SU-DHL-6 (cell line): ENCODE measurements at regions not wholly inside any gene's neighbourhood (a gene's known extent, or its start where the extent isn't known, plus 50 kb on each side); places are given as distances from the start of the nearest gene placed in this dataset.

Experiments used
- H2AFZ ChIP-seq: fragments of 200-600 bp; sonication (generic); 2 replicates; pipeline ENCODE4 v1.6.1; 2014; ENCODE audit warnings: low read depth, mild to moderate bottlenecking, moderate library complexity, mixed read lengths, antibody characterized with exemption, low read length; ENCODE audit not compliant: severe bottlenecking
- H3F3A ChIP-seq: fragments of 200-600 bp; shearing (Covaris generic); 2 replicates; pipeline ENCODE4 v1.6.0; 2016; ENCODE audit warnings: antibody characterized with exemption, mild to moderate bottlenecking; ENCODE audit not compliant: insufficient read depth
- H3K27ac ChIP-seq: fragments of 200-600 bp; sonication (generic); 2 replicates; pipeline ENCODE4 v1.5.1; 2016; ENCODE audit warnings: low read depth, mild to moderate bottlenecking, low read length, moderate library complexity, mixed read lengths
- H3K27me3 ChIP-seq: fragments of 200-600 bp; sonication (generic), shearing (Covaris generic); 2 replicates; pipeline ENCODE4 v1.6.0; 2014; ENCODE audit warnings: mild to moderate bottlenecking, low read length
- H3K36me3 ChIP-seq: fragments of 200-600 bp; sonication (generic); 2 replicates; pipeline ENCODE4 v1.6.1; 2014; ENCODE audit warnings: mild to moderate bottlenecking, low read length, mixed read lengths
- H3K4me2 ChIP-seq: fragments of 300-600, 200-600 bp; shearing (Covaris generic), sonication (generic); 2 replicates; pipeline ENCODE4 v1.6.0; 2014; ENCODE audit warnings: low read length, low read depth, mild to moderate bottlenecking; ENCODE audit not compliant: poor library complexity, severe bottlenecking
- H3K4me3 ChIP-seq: fragments of 200-600 bp; sonication (generic); 2 replicates; pipeline ENCODE4 v1.5.1; 2014; ENCODE audit warnings: antibody characterized with exemption, low read length, mild to moderate bottlenecking, mixed read lengths; ENCODE audit not compliant: insufficient read depth, poor library complexity, severe bottlenecking
- H3K79me2 ChIP-seq: fragments of 200-600 bp; sonication (generic); 2 replicates; pipeline ENCODE4 v1.6.1; 2014; ENCODE audit warnings: mild to moderate bottlenecking, low read length, moderate library complexity; ENCODE audit not compliant: insufficient read depth
- H3K9ac ChIP-seq: fragments of 200-600 bp; sonication (generic); 2 replicates; pipeline ENCODE4 v1.7.0; 2014; ENCODE audit warnings: mild to moderate bottlenecking, low read length
- H3K9me2 ChIP-seq: fragments of 200-600 bp; sonication (generic); replicated peaks from 2 replicates; pipeline ENCODE4 v1.6.1; 2014; ENCODE audit warnings: low read length; ENCODE audit not compliant: insufficient read depth
- H3K9me3 ChIP-seq: fragments of 200-600 bp; sonication (generic); 2 replicates; pipeline ENCODE4 v1.6.1; 2014; ENCODE audit warnings: low read length, mixed read lengths; ENCODE audit not compliant: insufficient read depth
- H4K20me1 ChIP-seq: fragments of 200-600 bp; sonication (generic); 2 replicates; pipeline ENCODE4 v1.6.1; 2014; ENCODE audit warnings: low read depth, mild to moderate bottlenecking, antibody characterized with exemption, low read length, moderate library complexity, mixed read lengths
- CTCF ChIP-seq: fragments of 200-600 bp; sonication (generic); IDR thresholded peaks from one replicate; pipeline ENCODE4 v1.5.1; 2017; ENCODE audit warnings: antibody characterized with exemption, mild to moderate bottlenecking, low read length, moderate library complexity; ENCODE audit not compliant: insufficient read depth, poor library complexity, severe bottlenecking
- EZH2phosphoT487 ChIP-seq: fragments of 200-600 bp; sonication (generic), shearing (Covaris generic); conservative IDR thresholded peaks from 2 replicates; pipeline ENCODE4 v1.6.1; 2018; ENCODE audit warnings: mild to moderate bottlenecking, antibody characterized with exemption, low read length, moderate library complexity, mixed read lengths

- Histone ChIP-seq H4K20me1 (no peaks in the 10 kb centered on the region), H3K4me2 (no peak overlapping the region), H2AFZ (no peak overlapping the region), H3K9ac (no peak overlapping the region), H3K4me3 (no peak overlapping the region), H3K79me2 (no peaks in the 10 kb centered on the region), H3K9me3 (no peaks in the 10 kb centered on the region), H3F3A (no peaks in the 10 kb centered on the region), H3K9me2 (no peaks in the 10 kb centered on the region), H3K27me3 (no peaks in the 10 kb centered on the region), H3K36me3 (no peaks in the 10 kb centered on the region), H3K27ac (no peak overlapping the region)
- TF ChIP-seq CTCF (no peak), EZH2phosphoT487 (no peak)
Observed at GRCh38 chr17:73785496-73785895, 141.3 kb upstream of the SDK2 start.

GRCh38 chr17:73785958-73786743 is 141.9 kb upstream of the SDK2 start:
- TF ChIP-seq CTCF (no peak), EZH2phosphoT487 (no peak)
- H3K9ac ChIP-seq = no peak overlapping the region
- H2AFZ ChIP-seq = no peak overlapping the region
- no peaks in the 10 kb centered on the region for H4K20me1 ChIP-seq
- H3K27ac ChIP-seq = no peak overlapping the region
- H3K27me3 ChIP-seq = no peaks in the 10 kb centered on the region
- no peaks in the 10 kb centered on the region for H3F3A ChIP-seq
- H3K4me2 ChIP-seq = no peak overlapping the region
- no peaks in the 10 kb centered on the region for H3K36me3 ChIP-seq
- no peak overlapping the region for H3K4me3 ChIP-seq
- no peaks in the 10 kb centered on the region for H3K9me2 ChIP-seq
- no peaks in the 10 kb centered on the region for H3K79me2 ChIP-seq
- no peaks in the 10 kb centered on the region for H3K9me3 ChIP-seq

- no peak overlapping the region for H3K4me2 ChIP-seq
- H3K79me2 ChIP-seq = no peaks in the 10 kb centered on the region
- no peak for TF ChIP-seq CTCF
- no peak for TF ChIP-seq EZH2phosphoT487
- H3K27me3 ChIP-seq = no peaks in the 10 kb centered on the region
- no peaks in the 10 kb centered on the region for H3F3A ChIP-seq
- no peak overlapping the region for H3K4me3 ChIP-seq
- H4K20me1 ChIP-seq = no peaks in the 10 kb centered on the region
- no peak overlapping the region for H3K27ac ChIP-seq
- H3K9me2 ChIP-seq = no peaks in the 10 kb centered on the region
- H2AFZ ChIP-seq = no peak overlapping the region
- no peaks in the 10 kb centered on the region for H3K36me3 ChIP-seq
- H3K9ac ChIP-seq = no peak overlapping the region
- H3K9me3 ChIP-seq = no peaks in the 10 kb centered on the region
Observed at GRCh38 chr17:73787076-73788059, 143.1 kb upstream of the SDK2 start.
